DND-41 (cell line): ENCODE measurements at regions not wholly inside any gene's neighbourhood (a gene's known extent, or its start where the extent isn't known, plus 50 kb on each side); places are given as distances from the start of the nearest gene placed in this dataset.

ENCODE experiments used
- ATAC-seq: fragments of 200-7000 bp; cut with Tn5 transposase; 3 replicates; pipeline ENCODE4 v1.9.1; 2021; ENCODE audit warnings: low read depth; ENCODE audit not compliant: insufficient read depth
- DNase-seq: peaks from one replicate; pipeline ENCODE4 v3.0.0-alpha.2; 2020
- H2AFZ ChIP-seq: 2 replicates; pipeline ENCODE4 v1.6.0; 2012; ENCODE audit warnings: low read depth, low read length
- H3K27ac ChIP-seq: 2 replicates; pipeline ENCODE4 v1.5.1; 2012; ENCODE audit warnings: low read length, inconsistent platforms
- H3K27me3 ChIP-seq: fragments of 200-600 bp; sonication (generic); 2 replicates; pipeline ENCODE4 v1.6.0; 2012; ENCODE audit warnings: low read length, mild to moderate bottlenecking, inconsistent platforms; ENCODE audit not compliant: insufficient read depth, poor library complexity
- H3K36me3 ChIP-seq: 2 replicates; pipeline ENCODE4 v1.5.1; 2012; ENCODE audit warnings: low read length, inconsistent platforms; ENCODE audit not compliant: insufficient read depth
- H3K4me1 ChIP-seq: 2 replicates; pipeline ENCODE4 v1.5.1; 2012; ENCODE audit warnings: mild to moderate bottlenecking, low read length; ENCODE audit not compliant: insufficient read depth
- H3K4me2 ChIP-seq: 2 replicates; pipeline ENCODE4 v1.6.0; 2012; ENCODE audit warnings: mild to moderate bottlenecking, moderate library complexity, low read length, inconsistent platforms; ENCODE audit not compliant: insufficient read depth
- H3K4me3 ChIP-seq, 2 experiments: fragments of 200-600 bp in 1 of 2; shearing (Covaris generic) in 1 of 2; 2 replicates each; pipeline ENCODE4 v1.5.1; 2012 to 2016; ENCODE audit warnings: inconsistent platforms in 2 of 2, low read length in 2 of 2, mild to moderate bottlenecking in 2 of 2, low read depth in 1 of 2, moderate library complexity in 1 of 2
- H3K79me2 ChIP-seq: 2 replicates; pipeline ENCODE4 v1.6.0; 2012; ENCODE audit warnings: low read length, inconsistent platforms; ENCODE audit not compliant: insufficient read depth
- H3K9ac ChIP-seq: 2 replicates; pipeline ENCODE4 v1.6.0; 2012; ENCODE audit warnings: low read depth, mild to moderate bottlenecking, inconsistent platforms, low read length, moderate library complexity
- H3K9me3 ChIP-seq: 2 replicates; pipeline ENCODE4 v1.5.1; 2012; ENCODE audit warnings: low read length, moderate library complexity, mild to moderate bottlenecking, inconsistent platforms; ENCODE audit not compliant: insufficient read depth, severe bottlenecking
- H4K20me1 ChIP-seq: 2 replicates; pipeline ENCODE4 v1.6.0; 2012; ENCODE audit warnings: low read length; ENCODE audit not compliant: insufficient read depth
- CTCF ChIP-seq: IDR thresholded peaks from 2 replicates; pipeline ENCODE4 v1.5.1; 2012; ENCODE audit warnings: borderline replicate concordance, low read length, moderate library complexity, mild to moderate bottlenecking; ENCODE audit not compliant: poor library complexity, severe bottlenecking; ENCODE audit errors: extremely low read depth
- EZH2 ChIP-seq: IDR thresholded peaks from 3 replicates; pipeline ENCODE4 v1.6.1; 2012; ENCODE audit warnings: borderline replicate concordance, low read depth, mild to moderate bottlenecking, moderate library complexity, low read length, inconsistent platforms; ENCODE audit not compliant: severe bottlenecking

GRCh38 chr6:113326781-113327180 lies 530.4 kb upstream of the MARCKS start:
- DNase-seq: no peak
- no peaks in the 10 kb centered on the region for H3K9me3 ChIP-seq

GRCh38 chr6:113328886-113329381 lies 528.2 kb upstream of the MARCKS start:
- Histone ChIP-seq H3K9me3 (no peaks in the 10 kb centered on the region), H2AFZ (no peak overlapping the region), H3K4me2 (no peak overlapping the region), H3K27ac (no peak overlapping the region), H3K9ac (no peak overlapping the region), H3K4me1 (no peaks in the 10 kb centered on the region), H4K20me1 (no peaks in the 10 kb centered on the region), H3K27me3 (no peaks in the 10 kb centered on the region), H3K79me2 (no peaks in the 10 kb centered on the region), H3K4me3 (no peak overlapping the region), H3K36me3 (no peaks in the 10 kb centered on the region)
- TF ChIP-seq CTCF (no peak), EZH2 (no peak)
- no peak for ATAC-seq
- DNase-seq: no peak

More at GRCh38 chr6:113326781-113327180, 530.4 kb upstream of the MARCKS start:
- no peak overlapping the region for H3K4me3 ChIP-seq
- no peak overlapping the region for H2AFZ ChIP-seq
- no peaks in the 10 kb centered on the region for H4K20me1 ChIP-seq
- ATAC-seq: no peak
- H3K4me1 ChIP-seq: no peaks in the 10 kb centered on the region
- no peak overlapping the region for H3K4me2 ChIP-seq
- TF ChIP-seq CTCF (no peak), EZH2 (no peak)
- no peaks in the 10 kb centered on the region for H3K79me2 ChIP-seq
- no peak overlapping the region for H3K9ac ChIP-seq
- H3K27me3 ChIP-seq: no peaks in the 10 kb centered on the region
- H3K36me3 ChIP-seq: no peaks in the 10 kb centered on the region
- no peak overlapping the region for H3K27ac ChIP-seq

GRCh38 chr6:113329942-113330635 lies 527.1 kb upstream of the MARCKS start:
- Histone ChIP-seq H3K4me2 (no peak overlapping the region), H3K4me3 (no peak overlapping the region)

More at GRCh38 chr6:113329942-113330635, 527.1 kb upstream of the MARCKS start:
- no peak overlapping the region for H3K27ac ChIP-seq
- no peaks in the 10 kb centered on the region for H4K20me1 ChIP-seq
- no peaks in the 10 kb centered on the region for H3K79me2 ChIP-seq
- H3K36me3 ChIP-seq: no peaks in the 10 kb centered on the region
- no peak overlapping the region for H3K9ac ChIP-seq
- H3K4me1 ChIP-seq: no peaks in the 10 kb centered on the region
- H3K27me3 ChIP-seq: no peaks in the 10 kb centered on the region
- no peak for TF ChIP-seq EZH2
- no peak for TF ChIP-seq CTCF
- DNase-seq (no peak), ATAC-seq (no peak)
- H3K9me3 ChIP-seq: no peaks in the 10 kb centered on the region
- no peak overlapping the region for H2AFZ ChIP-seq
